OCI-LY1 (cell line): ENCODE measurements at regions not wholly inside any gene's neighbourhood (a gene's known extent, or its start where the extent isn't known, plus 50 kb on each side); places are given as distances from the start of the nearest gene placed in this dataset.

Source experiments
- EZH2 ChIP-seq: fragments of 200-600 bp; sonication (generic), shearing (Covaris generic); IDR thresholded peaks from 2 replicates; pipeline ENCODE4 v1.8.0; 2017; ENCODE audit warnings: borderline replicate concordance, mixed run types, mild to moderate bottlenecking, antibody characterized with exemption, low read length, moderate library complexity, mixed read lengths
- TF ChIP-seq, protein P1 (sequence below): fragments of 200-600 bp; sonication (generic), shearing (Covaris generic); IDR thresholded peaks from 2 replicates; pipeline ENCODE4 v1.5.1; 2017; ENCODE audit warnings: mild to moderate bottlenecking, antibody characterized with exemption, low read length, moderate library complexity, mixed read lengths

DNA sequence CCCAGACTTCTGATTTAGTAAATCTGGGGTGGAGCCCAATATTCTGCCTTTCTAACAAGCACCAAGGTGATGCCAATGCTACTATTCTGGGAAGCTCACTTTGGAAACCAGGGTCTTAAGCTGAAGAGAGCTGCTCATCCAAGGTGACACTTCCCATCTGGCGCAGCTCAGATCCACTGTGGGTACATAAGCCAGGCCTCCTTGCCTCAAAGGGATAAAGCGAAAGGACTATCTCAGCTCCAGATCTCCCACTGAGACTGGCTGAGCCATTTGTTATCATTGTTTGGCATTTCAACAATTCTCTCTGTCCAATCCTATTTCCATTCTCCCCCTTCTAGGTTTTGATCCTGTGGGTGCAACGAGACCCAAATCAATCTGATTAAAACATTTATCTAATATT is 323.8 kb downstream of the GBE1 start:
- TF ChIP-seq, protein P1, sequence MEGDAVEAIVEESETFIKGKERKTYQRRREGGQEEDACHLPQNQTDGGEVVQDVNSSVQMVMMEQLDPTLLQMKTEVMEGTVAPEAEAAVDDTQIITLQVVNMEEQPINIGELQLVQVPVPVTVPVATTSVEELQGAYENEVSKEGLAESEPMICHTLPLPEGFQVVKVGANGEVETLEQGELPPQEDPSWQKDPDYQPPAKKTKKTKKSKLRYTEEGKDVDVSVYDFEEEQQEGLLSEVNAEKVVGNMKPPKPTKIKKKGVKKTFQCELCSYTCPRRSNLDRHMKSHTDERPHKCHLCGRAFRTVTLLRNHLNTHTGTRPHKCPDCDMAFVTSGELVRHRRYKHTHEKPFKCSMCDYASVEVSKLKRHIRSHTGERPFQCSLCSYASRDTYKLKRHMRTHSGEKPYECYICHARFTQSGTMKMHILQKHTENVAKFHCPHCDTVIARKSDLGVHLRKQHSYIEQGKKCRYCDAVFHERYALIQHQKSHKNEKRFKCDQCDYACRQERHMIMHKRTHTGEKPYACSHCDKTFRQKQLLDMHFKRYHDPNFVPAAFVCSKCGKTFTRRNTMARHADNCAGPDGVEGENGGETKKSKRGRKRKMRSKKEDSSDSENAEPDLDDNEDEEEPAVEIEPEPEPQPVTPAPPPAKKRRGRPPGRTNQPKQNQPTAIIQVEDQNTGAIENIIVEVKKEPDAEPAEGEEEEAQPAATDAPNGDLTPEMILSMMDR, result no peak
- no peak for TF ChIP-seq EZH2
